Subcutaneous abdominal adipose tissue (tissue), 5 donors: ENCODE measurements at regions not wholly inside any gene's neighbourhood (a gene's known extent, or its start where the extent isn't known, plus 50 kb on each side); places are given as distances from the start of the nearest gene placed in this dataset.
A peak's percentile ranks its signal among the peaks of the same experiment; 100 is the strongest.

Experiments used
- H3K27ac ChIP-seq: one replicate; pipeline ENCODE4 v1.7.0; 2013; ENCODE audit warnings: low read depth, mild to moderate bottlenecking, inconsistent platforms, low read length, moderate library complexity
- H3K27me3 ChIP-seq, 5 donors: one replicate each; pipeline ENCODE4 v1.7.0; 2013; ENCODE audit warnings: low read length in 5 of 5, inconsistent platforms in 1 of 5; ENCODE audit not compliant: control insufficient read depth in 5 of 5, insufficient read depth in 4 of 5
- H3K36me3 ChIP-seq, 5 donors: one replicate each; pipeline ENCODE4 v1.7.0; 2013; ENCODE audit warnings: low read length in 5 of 5; ENCODE audit not compliant: control insufficient read depth in 5 of 5, insufficient read depth in 5 of 5
- H3K4me1 ChIP-seq, 5 donors: one replicate each; pipeline ENCODE4 v1.7.0; 2013; ENCODE audit warnings: low read length in 5 of 5, mild to moderate bottlenecking in 3 of 5, moderate library complexity in 1 of 5; ENCODE audit not compliant: control insufficient read depth in 5 of 5, insufficient read depth in 5 of 5
- H3K4me3 ChIP-seq, 5 donors: one replicate each; pipeline ENCODE4 v1.7.0; 2013; ENCODE audit warnings: low read length in 5 of 5, low read depth in 1 of 5
- H3K9ac ChIP-seq, 5 donors: one replicate each; pipeline ENCODE4 v1.7.0; 2013; ENCODE audit warnings: low read length in 5 of 5, mild to moderate bottlenecking in 4 of 5, moderate library complexity in 3 of 5
- H3K9me3 ChIP-seq, 5 donors: one replicate each; pipeline ENCODE4 v1.7.0; 2013; ENCODE audit warnings: low read length in 5 of 5; ENCODE audit not compliant: control insufficient read depth in 5 of 5
- donor health status: healthy.
- donor health status: healthy.
- donor health status: healthy.
- donor health status: healthy.
- donor health status: healthy.

DNA sequence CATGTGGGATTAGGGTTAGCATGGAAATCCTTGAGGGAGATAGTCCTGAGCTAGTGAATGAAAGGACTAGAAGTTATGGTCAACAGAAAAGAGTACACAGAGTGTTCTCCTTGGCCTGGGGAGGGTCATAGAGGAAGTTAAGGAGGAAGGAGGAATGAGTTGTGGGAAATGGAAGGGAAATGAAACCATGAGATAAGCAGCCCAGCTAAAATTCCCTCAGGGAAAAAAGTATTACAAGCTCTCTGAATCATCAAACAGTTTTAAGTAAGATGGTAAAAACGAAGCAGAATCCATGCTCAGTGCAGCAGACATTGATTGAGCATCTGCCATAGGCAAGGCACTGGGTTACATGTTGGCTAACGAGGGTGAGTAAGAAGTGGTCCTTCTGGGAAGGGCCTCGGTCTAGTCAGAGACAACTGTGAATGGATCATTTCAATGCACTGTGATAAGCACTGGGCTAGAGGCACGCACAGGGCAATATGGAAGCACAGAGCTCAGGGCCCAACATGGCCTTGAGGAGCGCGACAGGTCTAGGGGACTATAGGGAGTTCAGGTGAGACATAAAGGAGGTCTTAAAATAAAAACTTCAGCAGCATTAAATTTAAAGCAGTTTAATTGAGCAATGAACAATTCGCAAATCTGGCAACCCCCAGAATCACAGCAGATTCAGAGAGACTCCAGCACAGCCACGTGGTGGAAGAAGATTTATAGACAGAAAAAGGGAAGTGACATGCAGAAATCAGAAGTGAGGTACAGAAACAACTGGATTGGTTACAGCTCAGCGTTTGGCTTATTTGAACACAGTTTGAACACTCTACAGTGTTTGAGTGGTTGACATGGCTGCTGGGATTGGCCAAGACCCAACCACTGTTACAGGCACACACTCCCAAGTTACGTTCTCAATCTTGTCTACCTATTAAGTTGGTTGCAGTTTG is 219.5 kb downstream of the HLX start:
- peak overlapping the region in 1 of 5 donors; percentile 68 for H3K9ac ChIP-seq
- peaks cover 5 to 59% (median 40%) of the 10 kb centered on the region in 5 donors for H3K4me1 ChIP-seq
- no peaks in the 10 kb centered on the region for H3K9me3 ChIP-seq
- no peaks in the 10 kb centered on the region for H3K27me3 ChIP-seq
- peak overlapping the region in 1 of 5 donors; percentile 35 for H3K4me3 ChIP-seq
- peak overlapping the region; percentile 64 for H3K27ac ChIP-seq
- no peaks in the 10 kb centered on the region for H3K36me3 ChIP-seq

DNA sequence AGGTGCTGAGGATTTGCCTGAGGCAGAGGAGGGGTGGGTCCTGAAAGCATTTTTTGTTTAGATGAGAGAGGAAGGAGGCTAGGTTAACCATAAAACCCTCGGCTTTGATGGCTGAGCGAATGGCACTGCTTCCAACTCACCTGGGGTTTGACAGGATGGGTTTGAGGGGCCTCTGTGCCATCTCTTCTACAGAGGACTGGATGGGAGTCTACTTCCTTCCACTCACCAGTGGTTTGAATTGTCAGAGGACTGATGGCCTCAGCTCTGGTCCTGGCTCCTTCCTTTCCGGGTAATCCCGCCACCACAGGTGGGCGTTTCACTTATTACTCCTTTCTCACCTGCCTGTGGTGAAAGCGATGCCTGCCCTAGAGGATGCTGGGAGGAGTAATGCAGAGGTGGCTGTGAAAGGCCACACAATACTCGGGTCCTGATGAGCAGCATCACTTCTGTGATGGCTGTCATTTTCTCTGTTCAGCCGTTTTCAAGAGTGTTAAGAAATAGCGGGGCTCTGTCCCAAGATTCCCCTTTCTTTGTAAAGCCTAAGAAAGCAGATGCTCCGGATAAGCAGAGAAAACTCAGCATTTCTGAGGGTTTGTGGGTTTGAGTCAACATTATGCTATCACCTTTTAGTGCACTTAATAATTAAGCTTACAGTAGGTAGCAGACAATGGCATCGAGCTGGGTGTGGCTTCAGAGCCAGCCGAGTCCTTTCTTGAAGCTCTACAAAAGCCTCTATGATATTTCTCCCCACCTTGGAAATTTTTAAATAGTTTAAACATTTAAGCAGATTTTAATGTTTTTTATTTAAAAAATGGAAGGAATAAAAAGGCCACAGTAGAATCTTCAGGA is 220.7 kb downstream of the HLX start:
- Histone ChIP-seq H3K4me1 (peaks cover 5 to 53% (median 40%) of the 10 kb centered on the region in 5 donors), H3K4me3 (no peak overlapping the region), H3K9me3 (no peaks in the 10 kb centered on the region), H3K9ac (peak overlapping the region in 3 of 5 donors; percentile 26 to 56 (median 49)), H3K27ac (peak overlapping the region; percentile 69), H3K27me3 (no peaks in the 10 kb centered on the region), H3K36me3 (no peaks in the 10 kb centered on the region)

- peak overlapping the region in 2 of 5 donors; percentile 30 to 73 for H3K9ac ChIP-seq
- peaks cover 5 to 53% (median 40%) of the 10 kb centered on the region in 5 donors for H3K4me1 ChIP-seq
- H3K36me3 ChIP-seq, result no peaks in the 10 kb centered on the region
- H3K9me3 ChIP-seq, result no peaks in the 10 kb centered on the region
- no peaks in the 10 kb centered on the region for H3K27me3 ChIP-seq
- H3K4me3 ChIP-seq, result no peak overlapping the region
- H3K27ac ChIP-seq, result peak overlapping the region; percentile 69
Observed at GRCh38 chr1:221100611-221101010, 221.4 kb downstream of the HLX start.

- H3K27me3 ChIP-seq, result no peaks in the 10 kb centered on the region
- H3K36me3 ChIP-seq, result no peaks in the 10 kb centered on the region
- peak overlapping the region; percentile 69 for H3K27ac ChIP-seq
- peak overlapping the region in 1 of 5 donors; percentile 73 for H3K9ac ChIP-seq
- no peaks in the 10 kb centered on the region for H3K9me3 ChIP-seq
- peaks cover 5 to 48% (median 37%) of the 10 kb centered on the region in 5 donors for H3K4me1 ChIP-seq
- H3K4me3 ChIP-seq, result no peak overlapping the region
Observed at GRCh38 chr1:221101807-221102605, 222.8 kb downstream of the HLX start.

- H3K9me3 ChIP-seq, result no peaks in the 10 kb centered on the region
- H3K4me1 ChIP-seq, result peaks cover 2 to 26% (median 19%) of the 10 kb centered on the region in 5 donors
- H3K4me3 ChIP-seq, result no peak overlapping the region
- H3K27ac ChIP-seq, result no peak overlapping the region
- no peak overlapping the region for H3K9ac ChIP-seq
- H3K36me3 ChIP-seq, result no peaks in the 10 kb centered on the region
- no peaks in the 10 kb centered on the region for H3K27me3 ChIP-seq
Observed at GRCh38 chr1:221104596-221104995, 225.4 kb downstream of the HLX start.

GRCh38 chr1:221105578-221105977 is 226.3 kb downstream of the HLX start:
- Histone ChIP-seq H3K9ac (no peak overlapping the region), H3K9me3 (no peaks in the 10 kb centered on the region), H3K4me1 (peaks cover 1 to 17% (median 14%) of the 10 kb centered on the region in 5 donors), H3K4me3 (no peak overlapping the region), H3K36me3 (no peaks in the 10 kb centered on the region), H3K27ac (no peak overlapping the region), H3K27me3 (no peaks in the 10 kb centered on the region)

DNA sequence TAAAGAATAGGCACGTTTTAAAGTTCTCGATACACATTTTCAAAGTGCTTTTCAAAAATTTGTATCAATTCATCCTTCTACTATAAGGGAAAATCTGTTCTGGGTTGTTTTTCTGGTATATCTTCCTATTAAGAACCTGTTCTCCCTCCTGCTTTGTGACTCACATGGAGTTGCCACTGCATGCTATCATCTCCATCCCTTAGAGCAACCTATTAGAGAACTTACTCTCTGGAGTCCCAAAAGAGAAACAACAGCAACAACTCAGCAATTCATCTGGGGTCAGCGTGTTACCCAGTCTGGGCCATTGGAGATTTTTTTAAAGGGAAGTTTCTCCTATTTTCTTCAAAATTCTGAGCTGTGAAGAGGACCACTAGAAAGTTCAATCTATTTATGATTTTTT is 227.4 kb downstream of the HLX start:
- Histone ChIP-seq H3K4me1 (peaks cover 0 to 7% (median 5%) of the 10 kb centered on the region in 5 donors), H3K9me3 (no peaks in the 10 kb centered on the region), H3K4me3 (no peak overlapping the region), H3K9ac (no peak overlapping the region), H3K36me3 (no peaks in the 10 kb centered on the region), H3K27ac (no peak overlapping the region), H3K27me3 (no peaks in the 10 kb centered on the region)

DNA sequence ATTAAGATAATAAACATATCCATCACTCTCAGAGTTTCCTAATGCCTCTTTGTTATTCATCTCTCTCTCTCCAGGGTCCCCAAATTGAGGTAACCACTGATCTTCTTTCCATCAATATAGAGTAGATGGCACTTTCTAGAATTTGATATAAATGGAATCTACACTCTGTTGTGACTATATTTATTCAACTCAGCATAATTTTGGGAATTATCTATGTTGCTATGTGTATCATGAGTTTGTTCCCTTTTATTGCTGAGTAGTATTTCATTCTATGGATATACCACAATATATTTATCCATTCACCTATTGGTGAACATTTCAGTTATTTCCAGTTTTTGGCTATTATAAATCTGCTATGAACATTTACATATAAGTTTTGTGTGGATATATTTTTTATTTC is 230.7 kb downstream of the HLX start:
- no peak overlapping the region for H3K27ac ChIP-seq
- H3K9me3 ChIP-seq, result no peaks in the 10 kb centered on the region
- no peaks in the 10 kb centered on the region for H3K4me1 ChIP-seq
- no peaks in the 10 kb centered on the region for H3K36me3 ChIP-seq
- H3K9ac ChIP-seq, result no peak overlapping the region
- no peak overlapping the region for H3K4me3 ChIP-seq
- H3K27me3 ChIP-seq, result no peaks in the 10 kb centered on the region

DNA sequence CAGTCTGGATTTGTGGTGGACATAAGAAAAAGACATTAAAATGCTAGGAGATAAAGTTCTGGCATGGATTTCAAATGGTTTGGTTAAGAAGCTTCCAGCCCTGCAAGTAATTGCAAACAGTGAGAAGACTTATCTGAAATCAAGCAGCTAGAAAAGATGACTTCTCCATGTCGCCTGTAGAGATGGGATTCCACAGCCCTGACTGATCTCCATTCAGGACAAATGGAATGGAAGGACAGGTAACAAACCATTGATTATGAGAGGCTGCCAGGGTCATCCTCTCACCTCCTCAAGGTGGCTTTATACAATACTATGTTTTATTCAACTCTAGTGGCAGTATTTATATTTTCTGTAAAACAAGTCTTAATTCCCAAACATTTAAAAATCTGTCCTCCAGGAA is 237.9 kb downstream of the HLX start:
- Histone ChIP-seq H3K36me3 (no peaks in the 10 kb centered on the region), H3K9me3 (peaks cover 0 to 3% (median 0%) of the 10 kb centered on the region in 5 donors), H3K4me3 (no peak overlapping the region), H3K4me1 (peaks cover 7 to 29% (median 23%) of the 10 kb centered on the region in 5 donors), H3K9ac (no peak overlapping the region), H3K27ac (peak overlapping the region; percentile 51), H3K27me3 (no peaks in the 10 kb centered on the region)
